Activated gamma-delta T cell treated with Interleukin-2 at 50 U/mL for 16 hours (primary cell): ENCODE measurements at regions not wholly inside any gene's neighbourhood (a gene's known extent, or its start where the extent isn't known, plus 50 kb on each side); places are given as distances from the start of the nearest gene placed in this dataset.

Source experiments
- DNase-seq: peaks from one replicate; pipeline ENCODE4 v3.0.0-alpha.2; 2020

- no peak for DNase-seq
These were observed 235.4 kb downstream of the RAB28 start for GRCh38 chr4:13248621-13249298.

DNA sequence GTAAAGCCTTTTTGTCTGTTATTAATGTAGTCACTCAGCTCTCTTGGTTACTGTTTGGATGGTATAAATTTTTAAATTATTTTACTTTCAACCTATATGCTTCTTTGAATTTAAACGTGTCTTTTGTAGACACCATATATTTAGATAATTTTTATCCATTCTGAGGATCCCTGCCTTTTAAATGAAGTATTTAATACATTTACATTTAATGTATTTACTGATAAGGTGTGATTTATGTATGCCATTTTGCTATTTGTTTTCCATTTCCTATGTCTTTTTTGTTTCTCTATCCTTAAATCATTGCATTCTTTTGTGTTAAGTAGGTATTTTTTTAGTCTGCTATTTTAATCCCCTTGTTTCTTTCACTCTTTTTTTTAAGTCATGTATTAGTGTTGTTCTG, 238.0 kb downstream of the RAB28 start:
- DNase-seq, result no peak

DNA sequence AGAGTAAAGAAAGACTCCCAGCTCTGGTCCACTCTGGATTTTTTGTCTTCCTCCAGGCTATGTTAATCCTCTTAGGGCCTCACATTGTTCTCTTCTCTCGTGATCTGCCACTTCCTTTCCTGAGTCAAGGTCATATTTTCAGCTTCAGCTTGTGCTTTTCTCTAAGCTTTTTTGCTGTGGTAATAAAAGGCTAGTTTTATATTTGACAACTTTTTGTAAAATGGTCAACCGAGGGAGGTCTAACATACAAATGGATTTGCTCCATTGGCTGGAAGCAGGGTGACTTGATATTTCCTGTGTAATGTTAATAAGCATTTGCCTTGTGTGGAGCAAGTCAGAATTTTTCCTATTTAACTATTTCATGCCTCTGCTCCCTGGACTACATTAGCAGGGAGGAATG, 239.7 kb downstream of the RAB28 start:
- DNase-seq, result no peak

DNA sequence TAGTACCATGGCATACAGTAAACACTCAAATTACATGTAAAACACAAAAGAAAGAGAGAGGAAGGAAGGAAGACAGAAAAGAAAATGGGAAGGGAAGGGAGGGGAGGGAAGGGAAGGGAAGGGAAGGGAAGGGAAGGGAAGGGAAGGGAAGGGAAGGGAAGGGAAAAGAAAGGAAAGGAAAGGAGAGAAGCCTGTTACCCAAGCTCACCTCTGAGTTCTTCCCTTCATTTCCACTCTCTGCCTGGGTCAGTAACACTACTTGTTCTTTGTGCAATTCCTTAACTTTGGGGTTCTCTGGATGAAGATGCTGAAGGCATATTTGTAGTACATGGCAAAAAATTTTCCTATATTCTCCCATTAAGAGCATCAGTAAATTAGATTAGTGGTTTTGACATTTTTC, 241.0 kb downstream of the RAB28 start:
- no peak for DNase-seq

GRCh38 chr4:13240066-13240465, 244.1 kb downstream of the RAB28 start:
- DNase-seq, result no peak

DNA sequence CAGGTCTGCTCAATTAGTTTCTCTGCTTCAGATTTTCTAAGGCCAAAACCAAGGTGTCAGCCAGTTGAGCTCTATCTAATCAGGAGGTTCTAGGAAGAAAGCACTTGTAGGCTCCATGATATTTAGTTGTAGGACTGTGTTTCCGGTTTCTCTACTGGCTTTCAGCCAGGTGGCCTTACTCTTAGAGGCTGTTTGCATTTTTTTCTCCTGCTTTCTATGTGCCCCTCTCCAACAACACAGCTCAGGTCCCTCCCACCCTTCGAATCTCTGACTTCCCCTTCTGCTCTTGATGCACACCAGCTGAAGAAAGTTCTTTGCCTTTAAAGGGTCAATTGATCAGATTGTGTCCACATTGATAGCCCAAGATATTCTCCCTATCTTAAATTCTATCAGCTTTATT, 245.2 kb downstream of the RAB28 start:
- no peak for DNase-seq

DNA sequence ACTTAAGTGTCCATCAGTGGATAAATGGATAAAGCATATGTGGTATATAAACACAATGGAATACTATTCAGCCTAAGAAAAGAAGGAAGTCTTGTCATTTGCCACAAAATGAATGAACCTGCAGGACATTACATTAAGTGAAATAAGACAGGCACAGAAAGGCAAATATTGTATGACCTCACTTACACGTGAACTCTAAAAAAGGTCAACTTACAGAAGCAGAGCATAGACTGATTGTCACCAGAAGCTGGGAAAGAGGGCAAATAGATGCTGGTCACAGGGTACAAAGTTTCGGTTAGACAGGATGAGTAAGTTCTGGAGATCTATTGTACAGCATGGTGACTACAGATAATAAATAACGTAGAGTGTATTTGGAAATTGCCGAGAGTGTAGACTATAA, 247.7 kb downstream of the RAB28 start:
- no peak for DNase-seq

- DNase-seq, result no peak
These were observed 250.4 kb downstream of the RAB28 start for GRCh38 chr4:13233755-13234154.

DNA sequence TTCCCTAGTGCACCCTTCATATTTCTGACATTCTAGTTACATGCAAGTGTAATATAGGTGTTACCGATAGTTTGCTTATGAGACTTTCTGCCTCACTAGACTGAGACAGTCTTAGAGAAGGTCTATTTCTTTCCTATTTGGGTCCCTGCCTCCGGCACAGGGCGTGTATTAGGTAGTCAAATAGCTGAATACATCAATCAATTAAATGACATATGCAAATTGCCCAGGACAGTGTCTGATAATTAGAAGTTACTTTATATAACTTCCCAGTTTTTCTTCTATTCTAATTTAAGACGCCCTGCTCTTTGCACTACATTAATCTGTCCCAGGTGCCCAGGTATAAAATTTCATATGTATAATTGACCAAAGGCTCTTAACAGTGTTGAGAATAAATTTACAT, 264.2 kb downstream of the RAB28 start:
- DNase-seq, result no peak

- no peak for DNase-seq
These were observed 265.7 kb downstream of the RAB28 start for GRCh38 chr4:13218326-13218958.

- DNase-seq, result no peak
These were observed 268.6 kb downstream of the RAB28 start for GRCh38 chr4:13215560-13215959.

GRCh38 chr4:13212936-13213335, 271.2 kb downstream of the RAB28 start:
- DNase-seq, result no peak

- no peak for DNase-seq
These were observed 274.5 kb downstream of the RAB28 start for GRCh38 chr4:13209600-13209999.

DNA sequence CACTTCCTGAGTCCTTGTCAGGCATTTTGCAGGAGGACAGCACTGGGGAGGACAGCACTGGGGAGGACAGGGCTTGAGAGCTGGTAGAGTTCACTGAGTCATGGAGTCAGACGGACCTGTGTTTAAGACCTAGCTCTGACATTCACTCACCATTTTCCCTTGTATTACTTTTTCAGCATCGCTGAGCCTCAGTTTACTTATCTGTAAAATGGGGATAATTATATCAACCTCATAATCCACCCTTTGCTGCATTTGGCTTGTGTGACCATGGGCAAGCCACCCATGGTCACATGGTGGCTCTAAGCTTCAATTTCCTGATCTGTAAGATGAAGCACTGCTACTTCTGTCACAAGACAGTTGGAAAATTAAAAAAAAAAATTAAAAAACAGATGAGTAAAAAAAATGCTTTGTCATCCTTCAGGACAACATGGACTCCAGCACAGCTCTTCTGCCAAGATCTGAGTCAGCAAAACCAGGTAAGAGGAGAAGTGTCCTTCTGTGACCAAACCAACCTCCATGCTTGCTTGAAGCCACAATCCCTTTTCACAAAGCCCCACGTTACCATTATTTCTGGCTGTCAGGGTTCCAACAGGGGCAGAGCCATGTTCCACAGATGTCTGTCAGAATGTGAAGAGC, 275.5 kb downstream of the RAB28 start:
- DNase-seq, result no peak

DNA sequence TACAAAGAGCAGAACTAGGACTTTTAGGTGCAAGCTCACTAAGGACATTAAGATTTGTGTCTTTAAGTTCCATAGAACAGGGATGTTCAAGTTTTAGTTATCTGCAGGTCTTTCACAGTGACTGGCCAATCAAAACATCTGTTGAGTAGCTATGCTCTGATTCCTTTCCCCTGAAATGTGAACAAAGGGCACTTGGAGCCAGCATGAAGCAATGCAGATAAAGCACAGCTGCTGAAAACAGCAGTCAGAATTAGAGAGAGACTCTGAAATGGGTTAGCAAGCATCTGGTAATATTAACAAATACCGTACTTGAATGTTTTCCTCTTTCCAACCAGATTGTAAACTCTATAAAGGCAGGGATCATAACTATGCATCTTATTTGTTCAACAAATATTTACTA, 276.9 kb downstream of the RAB28 start:
- no peak for DNase-seq

DNA sequence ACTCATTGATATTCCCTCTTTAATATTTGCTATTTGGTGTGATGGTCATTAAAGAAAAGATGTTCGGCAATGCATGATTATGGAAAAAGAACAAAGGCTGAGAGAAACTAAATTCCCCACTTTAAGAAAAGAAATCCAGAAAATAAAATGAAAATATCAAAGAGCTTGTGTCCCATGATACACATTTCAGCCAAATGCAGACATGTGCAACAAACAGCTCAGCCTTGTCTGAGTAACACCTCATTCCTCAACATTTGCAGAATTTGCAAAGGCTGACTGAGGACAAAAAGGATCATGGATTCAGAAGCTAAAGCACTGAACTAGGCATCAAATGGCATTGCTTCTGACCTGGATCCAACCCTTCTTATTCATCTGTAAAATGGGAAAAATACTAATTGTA, 281.0 kb downstream of the RAB28 start:
- DNase-seq, result no peak

- DNase-seq, result no peak
These were observed 281.4 kb downstream of the RAB28 start for GRCh38 chr4:13202701-13203100.

DNA sequence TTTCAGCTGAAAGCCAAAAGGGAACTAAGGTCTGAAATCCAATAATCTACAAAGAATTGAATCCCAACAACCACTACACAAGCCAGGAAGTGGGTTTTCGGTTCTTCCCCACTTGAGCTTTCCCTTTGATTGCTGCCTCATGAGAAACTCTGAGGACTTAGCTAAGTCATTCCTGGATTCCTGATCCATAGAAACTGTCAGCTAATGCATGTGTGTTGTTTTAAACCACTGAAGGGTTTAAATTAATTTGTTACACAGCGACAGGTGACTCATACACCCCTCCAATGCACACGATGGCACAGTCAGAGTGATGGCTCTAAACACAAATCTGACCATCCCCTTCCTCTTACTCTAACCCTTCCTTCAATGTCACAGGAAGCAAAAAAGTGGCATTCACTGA, 282.9 kb downstream of the RAB28 start:
- no peak for DNase-seq

DNA sequence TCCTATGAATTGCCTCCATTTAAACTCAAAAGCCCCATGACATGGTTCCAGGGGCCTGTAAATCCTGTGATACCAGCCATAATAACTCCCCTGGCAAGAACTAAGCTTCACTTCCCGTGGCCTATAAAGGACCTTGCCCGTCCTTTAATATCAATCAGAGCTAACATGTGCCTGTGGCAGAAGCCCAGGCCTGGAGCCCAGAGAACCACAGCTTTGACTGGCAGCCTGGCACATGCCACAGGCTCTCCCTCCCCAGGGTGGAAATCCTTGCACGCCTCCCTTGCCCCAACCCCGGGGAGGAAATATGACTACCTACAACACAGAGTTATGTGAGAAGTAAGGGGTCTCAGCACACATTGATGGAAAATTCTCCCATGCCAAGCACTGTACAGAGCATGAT, 287.4 kb downstream of the RAB28 start:
- DNase-seq, result no peak

DNA sequence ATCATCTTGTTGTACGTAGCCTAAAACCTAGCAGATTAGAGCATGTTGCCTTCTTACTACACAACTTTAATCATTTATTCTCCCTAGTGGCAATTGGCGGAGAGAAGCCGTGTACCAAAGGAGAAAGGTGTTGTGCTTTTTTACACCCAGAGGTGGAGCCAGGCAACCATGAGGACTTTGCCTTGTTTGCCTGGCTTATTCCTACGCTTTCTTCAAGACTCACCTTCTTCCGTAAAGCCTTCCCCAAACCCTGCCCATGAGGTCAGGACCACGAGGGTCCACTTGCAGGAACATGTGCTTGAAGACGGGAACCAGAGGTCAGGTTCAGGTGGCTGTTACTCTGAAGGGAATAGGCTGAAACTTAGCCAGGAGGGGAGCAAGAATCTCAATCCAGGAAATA, 290.5 kb downstream of the RAB28 start:
- no peak for DNase-seq

- no peak for DNase-seq
These were observed 293.9 kb downstream of the RAB28 start for GRCh38 chr4:13190093-13190721.

DNA sequence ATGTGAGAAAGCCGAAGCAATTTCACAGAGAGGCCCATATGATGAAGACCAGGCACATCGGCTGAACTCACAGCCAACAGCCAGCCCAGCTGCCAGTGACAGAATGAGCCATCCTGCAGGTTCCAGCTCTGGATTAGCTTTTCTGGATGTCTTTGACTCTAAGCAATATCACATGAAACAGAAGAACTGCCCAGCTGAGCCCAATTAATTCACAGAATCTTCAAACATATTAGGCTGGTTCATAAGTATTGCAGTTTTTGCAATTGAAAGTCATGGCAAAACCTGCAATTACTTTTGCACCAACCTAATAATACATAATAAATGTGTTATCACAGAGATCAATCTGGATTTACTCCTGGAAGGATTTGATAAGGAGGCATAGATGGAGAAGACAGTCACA, 299.9 kb downstream of the RAB28 start:
- no peak for DNase-seq

DNA sequence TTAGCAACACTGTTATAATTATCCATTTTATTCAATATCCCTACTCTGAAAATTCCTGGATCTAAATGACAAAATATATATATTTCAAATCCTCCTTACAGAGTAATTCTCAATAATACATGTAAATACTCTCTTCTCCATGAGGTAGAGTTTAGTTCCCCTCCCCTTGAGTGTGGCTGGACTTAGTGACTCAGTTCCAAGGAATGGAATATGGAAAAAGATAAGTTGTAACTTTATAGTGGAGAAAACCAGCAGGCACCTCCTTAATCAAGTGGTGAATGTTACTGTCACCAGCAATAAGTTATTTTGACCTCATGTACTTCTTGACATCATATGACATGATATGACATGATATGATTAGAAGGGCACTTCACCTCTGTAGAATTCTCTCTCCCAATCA, 302.0 kb downstream of the RAB28 start:
- no peak for DNase-seq

GRCh38 chr4:13181681-13182080, 302.5 kb downstream of the RAB28 start:
- DNase-seq, result no peak
